ENCODE measurements at regions not wholly inside any gene's neighbourhood (a gene's known extent, or its start where the extent isn't known, plus 50 kb on each side); places are given as distances from the start of the nearest gene placed in this dataset.

DNA sequence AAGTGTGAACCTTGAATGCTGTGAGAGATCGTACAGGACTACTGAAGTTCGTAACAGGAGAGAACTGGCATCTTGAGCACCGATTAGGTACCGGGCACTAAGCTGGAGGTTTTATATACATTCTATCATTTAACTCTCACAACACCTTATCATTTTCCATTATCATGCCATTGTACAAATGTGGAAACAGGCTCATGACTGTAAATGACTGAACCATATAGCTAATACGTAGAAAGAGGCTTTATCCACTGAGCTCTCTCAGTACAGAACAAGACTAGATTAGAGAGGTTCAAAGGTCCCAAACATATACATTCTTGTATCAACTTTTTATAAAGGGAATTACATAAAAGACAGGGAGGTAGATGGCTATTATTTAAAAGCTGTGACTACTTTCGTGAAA is 130.6 kb downstream of the CEP57L1 start:
- TF ChIP-seq POLR2A (IDR thresholded peaks at IDR 0.05; ENCODE audit: low read depth), result no peak
- TF ChIP-seq, protein P1, sequence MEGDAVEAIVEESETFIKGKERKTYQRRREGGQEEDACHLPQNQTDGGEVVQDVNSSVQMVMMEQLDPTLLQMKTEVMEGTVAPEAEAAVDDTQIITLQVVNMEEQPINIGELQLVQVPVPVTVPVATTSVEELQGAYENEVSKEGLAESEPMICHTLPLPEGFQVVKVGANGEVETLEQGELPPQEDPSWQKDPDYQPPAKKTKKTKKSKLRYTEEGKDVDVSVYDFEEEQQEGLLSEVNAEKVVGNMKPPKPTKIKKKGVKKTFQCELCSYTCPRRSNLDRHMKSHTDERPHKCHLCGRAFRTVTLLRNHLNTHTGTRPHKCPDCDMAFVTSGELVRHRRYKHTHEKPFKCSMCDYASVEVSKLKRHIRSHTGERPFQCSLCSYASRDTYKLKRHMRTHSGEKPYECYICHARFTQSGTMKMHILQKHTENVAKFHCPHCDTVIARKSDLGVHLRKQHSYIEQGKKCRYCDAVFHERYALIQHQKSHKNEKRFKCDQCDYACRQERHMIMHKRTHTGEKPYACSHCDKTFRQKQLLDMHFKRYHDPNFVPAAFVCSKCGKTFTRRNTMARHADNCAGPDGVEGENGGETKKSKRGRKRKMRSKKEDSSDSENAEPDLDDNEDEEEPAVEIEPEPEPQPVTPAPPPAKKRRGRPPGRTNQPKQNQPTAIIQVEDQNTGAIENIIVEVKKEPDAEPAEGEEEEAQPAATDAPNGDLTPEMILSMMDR (IDR thresholded peaks at IDR 0.05), result no peak
- no peak for TF ChIP-seq POLR2AphosphoS5 (IDR thresholded peaks at IDR 0.05)
- TF ChIP-seq EP300 (IDR thresholded peaks at IDR 0.05), result no peak
